NCI-H526 (cell line): ENCODE measurements at regions not wholly inside any gene's neighbourhood (a gene's known extent, or its start where the extent isn't known, plus 50 kb on each side); places are given as distances from the start of the nearest gene placed in this dataset.

Source experiments
- DNase-seq, 2 experiments: peaks; one replicate each; lab custom pipeline; 2025; lab: John Stamatoyannopoulos, UW

- no peak for DNase-seq
These were observed 594.9 kb downstream of the TECRL start for GRCh38 chr4:63814171-63814964.

GRCh38 chr4:63799166-63799565 lies 610.1 kb downstream of the TECRL start:
- DNase-seq = no peak

- DNase-seq = no peak
These were observed 613.9 kb downstream of the TECRL start for GRCh38 chr4:63795301-63795700.

GRCh38 chr4:63790377-63790776 lies 618.9 kb downstream of the TECRL start:
- DNase-seq = no peak

GRCh38 chr4:63788271-63788670 lies 621.0 kb downstream of the TECRL start:
- DNase-seq = no peak

GRCh38 chr4:63787326-63787725 lies 621.9 kb downstream of the TECRL start:
- no peak for DNase-seq

- no peak for DNase-seq
These were observed 623.1 kb downstream of the TECRL start for GRCh38 chr4:63786171-63786570.

GRCh38 chr4:63784822-63785221 lies 624.4 kb downstream of the TECRL start:
- no peak for DNase-seq

- no peak for DNase-seq
These were observed 631.6 kb downstream of the TECRL start for GRCh38 chr4:63777601-63778000.

- no peak for DNase-seq
These were observed 644.9 kb downstream of the TECRL start for GRCh38 chr4:63764400-63764799.

- no peak for DNase-seq
These were observed 651.3 kb downstream of the TECRL start for GRCh38 chr4:63757929-63758328.

- DNase-seq = no peak
These were observed 666.4 kb downstream of the TECRL start for GRCh38 chr4:63742882-63743281.

GRCh38 chr4:63729519-63729918 lies 679.7 kb downstream of the TECRL start:
- no peak for DNase-seq

GRCh38 chr4:63728480-63729177 lies 680.6 kb downstream of the TECRL start:
- no peak for DNase-seq

GRCh38 chr4:63717384-63717783 lies 691.9 kb downstream of the TECRL start:
- peak; percentile 12 to 33 for DNase-seq

GRCh38 chr4:63708661-63709060 lies 700.6 kb downstream of the TECRL start:
- no peak for DNase-seq

GRCh38 chr4:63700569-63700968 lies 708.7 kb downstream of the TECRL start:
- DNase-seq = no peak

- DNase-seq = no peak
These were observed 715.9 kb downstream of the TECRL start for GRCh38 chr4:63693321-63693720.

GRCh38 chr4:63678358-63678931 lies 730.8 kb downstream of the TECRL start:
- no peak for DNase-seq

GRCh38 chr4:63670735-63671134 lies 738.5 kb downstream of the TECRL start:
- no peak for DNase-seq

GRCh38 chr4:63663870-63664269 lies 745.4 kb downstream of the TECRL start:
- no peak for DNase-seq

- no peak for DNase-seq
These were observed 764.9 kb downstream of the TECRL start for GRCh38 chr4:63644396-63644795.

GRCh38 chr4:63637270-63637669 lies 772.0 kb downstream of the TECRL start:
- DNase-seq = no peak
